ENCODE measurements at regions not wholly inside any gene's neighbourhood (a gene's known extent, or its start where the extent isn't known, plus 50 kb on each side); places are given as distances from the start of the nearest gene placed in this dataset.

DNA sequence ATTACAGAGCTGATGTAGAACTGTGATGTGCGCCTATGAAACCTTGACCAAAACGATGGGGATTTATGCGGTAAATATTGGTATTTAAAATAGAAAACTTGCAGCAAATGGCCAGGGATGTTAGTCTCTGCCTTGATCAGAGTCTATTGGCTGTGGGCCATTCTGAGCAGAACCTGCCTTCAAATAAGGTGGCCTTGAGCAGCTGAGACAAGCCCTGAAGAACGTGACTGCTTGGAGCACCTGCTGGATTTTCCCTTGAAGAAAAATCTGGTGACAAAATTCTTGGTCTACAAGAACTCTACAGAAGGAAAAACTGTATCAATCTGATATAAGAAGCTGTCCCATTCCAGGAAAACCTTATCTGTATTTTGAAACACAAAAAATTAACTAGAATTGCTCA, 820.1 kb upstream of the EPHA6 start:
- TF ChIP-seq, protein P1, sequence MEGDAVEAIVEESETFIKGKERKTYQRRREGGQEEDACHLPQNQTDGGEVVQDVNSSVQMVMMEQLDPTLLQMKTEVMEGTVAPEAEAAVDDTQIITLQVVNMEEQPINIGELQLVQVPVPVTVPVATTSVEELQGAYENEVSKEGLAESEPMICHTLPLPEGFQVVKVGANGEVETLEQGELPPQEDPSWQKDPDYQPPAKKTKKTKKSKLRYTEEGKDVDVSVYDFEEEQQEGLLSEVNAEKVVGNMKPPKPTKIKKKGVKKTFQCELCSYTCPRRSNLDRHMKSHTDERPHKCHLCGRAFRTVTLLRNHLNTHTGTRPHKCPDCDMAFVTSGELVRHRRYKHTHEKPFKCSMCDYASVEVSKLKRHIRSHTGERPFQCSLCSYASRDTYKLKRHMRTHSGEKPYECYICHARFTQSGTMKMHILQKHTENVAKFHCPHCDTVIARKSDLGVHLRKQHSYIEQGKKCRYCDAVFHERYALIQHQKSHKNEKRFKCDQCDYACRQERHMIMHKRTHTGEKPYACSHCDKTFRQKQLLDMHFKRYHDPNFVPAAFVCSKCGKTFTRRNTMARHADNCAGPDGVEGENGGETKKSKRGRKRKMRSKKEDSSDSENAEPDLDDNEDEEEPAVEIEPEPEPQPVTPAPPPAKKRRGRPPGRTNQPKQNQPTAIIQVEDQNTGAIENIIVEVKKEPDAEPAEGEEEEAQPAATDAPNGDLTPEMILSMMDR (IDR thresholded peaks at IDR 0.05) = no peak
- no peak for DNase-seq (ENCODE audit: low spot score)
- Histone ChIP-seq H3K4me1 (ENCODE audit: control insufficient read depth in 1 of 2, low read depth in 2 of 2) (no peaks in the 10 kb centered on the region), H3K27ac (no peak overlapping the region), H3K4me3 (no peak overlapping the region), H3K9me3 (no peaks in the 10 kb centered on the region), H3K27me3 (replicated peaks; ENCODE audit: insufficient read depth) (no peaks in the 10 kb centered on the region), H3K36me3 (no peaks in the 10 kb centered on the region)
- no peak for ATAC-seq (ENCODE audit: insufficient number of reproducible peaks, low FRiP score, low read depth)

DNA sequence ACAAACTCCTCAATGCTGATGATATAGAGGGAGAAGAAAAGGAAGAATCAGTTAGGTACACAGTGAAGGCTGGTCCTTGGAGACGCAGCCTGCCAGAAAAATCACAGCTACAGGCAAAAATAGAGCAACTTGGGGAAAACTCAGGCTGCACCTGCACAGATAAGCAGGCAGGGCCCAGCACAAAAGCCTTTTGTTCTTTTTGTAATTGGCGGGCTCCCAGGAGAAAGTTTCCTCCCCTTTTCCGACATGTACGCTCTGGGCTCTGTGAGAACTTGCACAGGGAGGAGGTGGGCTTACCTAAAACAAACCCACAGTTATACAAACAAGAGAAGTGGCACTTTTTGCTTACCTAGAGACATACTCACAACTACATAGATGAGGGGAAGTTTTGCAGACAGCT, 813.4 kb upstream of the EPHA6 start:
- DNase-seq (ENCODE audit: low spot score) = no peak
- Histone ChIP-seq H3K9me3 (no peaks in the 10 kb centered on the region), H3K4me3 (no peak overlapping the region), H3K36me3 (no peaks in the 10 kb centered on the region), H3K27ac (no peak overlapping the region), H3K27me3 (replicated peaks; ENCODE audit: insufficient read depth) (no peaks in the 10 kb centered on the region), H3K4me1 (ENCODE audit: control insufficient read depth in 1 of 2, low read depth in 2 of 2) (no peaks in the 10 kb centered on the region)
- TF ChIP-seq, protein P1 (IDR thresholded peaks at IDR 0.05) = no peak
- no peak for ATAC-seq (ENCODE audit: insufficient number of reproducible peaks, low FRiP score, low read depth)

DNA sequence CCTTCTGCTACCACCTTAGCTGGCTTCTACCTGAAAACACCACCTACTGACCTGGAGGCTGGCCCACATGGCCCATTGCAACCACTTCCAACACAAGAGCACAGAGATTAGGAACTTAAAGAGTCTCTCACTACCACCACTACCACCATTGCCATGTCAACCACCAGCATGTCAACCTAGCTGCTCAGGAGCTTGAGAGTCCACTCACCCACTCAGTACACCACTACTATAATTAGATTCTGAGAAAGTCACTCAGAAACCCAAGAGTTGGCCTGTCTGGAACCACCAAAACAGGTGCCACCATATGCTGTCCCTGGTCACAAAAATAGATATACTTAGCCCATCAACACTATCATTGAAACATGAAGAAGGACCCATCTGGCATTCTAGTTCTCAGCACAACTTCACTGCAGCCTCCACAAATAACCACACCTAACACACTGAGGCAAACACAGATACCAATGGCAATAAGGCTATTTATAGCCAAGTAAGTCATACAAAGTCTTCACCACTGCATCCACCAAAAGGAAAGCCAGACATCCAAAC, 806.7 kb upstream of the EPHA6 start:
- no peak for DNase-seq (ENCODE audit: low spot score)
- Histone ChIP-seq H3K4me1 (ENCODE audit: control insufficient read depth in 1 of 2, low read depth in 2 of 2) (no peaks in the 10 kb centered on the region), H3K36me3 (no peaks in the 10 kb centered on the region), H3K4me3 (no peak overlapping the region), H3K27me3 (replicated peaks; ENCODE audit: insufficient read depth) (no peaks in the 10 kb centered on the region), H3K27ac (no peak overlapping the region), H3K9me3 (no peaks in the 10 kb centered on the region)
- ATAC-seq (ENCODE audit: insufficient number of reproducible peaks, low FRiP score, low read depth) = no peak
- TF ChIP-seq, protein P1 (IDR thresholded peaks at IDR 0.05) = no peak

DNA sequence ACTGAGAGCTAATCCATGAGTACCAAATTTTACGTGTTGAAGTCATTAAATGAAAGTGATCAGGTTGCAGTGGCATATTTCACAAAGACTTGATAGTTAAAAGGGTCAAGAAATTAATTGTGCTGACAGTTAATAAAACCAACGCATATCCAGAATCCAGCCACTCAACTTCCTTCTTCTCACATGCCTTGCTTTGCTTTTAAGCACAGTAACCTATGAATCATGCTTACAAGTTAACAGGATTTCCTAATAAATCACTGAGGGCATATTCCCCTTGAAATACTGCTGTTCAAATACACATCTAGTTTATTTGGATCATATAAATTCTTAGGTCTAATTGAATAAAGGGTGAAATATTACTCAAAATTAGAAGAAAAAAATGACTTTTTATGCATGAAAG, 801.5 kb upstream of the EPHA6 start:
- H3K36me3 ChIP-seq = no peaks in the 10 kb centered on the region
- DNase-seq (ENCODE audit: low spot score) = no peak
- ATAC-seq (ENCODE audit: insufficient number of reproducible peaks, low FRiP score, low read depth) = no peak

DNA sequence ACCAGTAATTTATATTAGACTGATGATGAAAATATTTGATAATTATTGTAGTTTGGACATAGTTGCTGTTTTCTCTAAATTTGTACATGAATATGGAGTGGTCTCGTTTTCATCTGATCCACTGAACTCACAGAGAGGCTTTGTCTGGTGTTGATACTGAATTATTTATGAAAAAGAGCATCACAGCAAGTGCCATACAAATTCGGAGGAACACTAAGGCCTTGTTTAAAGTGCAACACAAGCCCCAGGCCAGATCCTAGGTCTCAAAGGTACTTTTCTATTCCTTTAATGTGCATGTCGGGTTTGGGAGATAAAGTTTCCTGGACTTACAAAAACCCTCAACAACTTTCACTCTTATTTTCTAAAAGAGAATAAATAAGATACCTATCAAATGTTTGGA, 796.8 kb upstream of the EPHA6 start:
- no peaks in the 10 kb centered on the region for H3K9me3 ChIP-seq
- no peaks in the 10 kb centered on the region for H3K36me3 ChIP-seq
- H3K27ac ChIP-seq = no peak overlapping the region
- TF ChIP-seq, protein P1 (IDR thresholded peaks at IDR 0.05) = no peak
- H3K4me1 ChIP-seq (ENCODE audit: control insufficient read depth in 1 of 2, low read depth in 2 of 2) = no peaks in the 10 kb centered on the region
- DNase-seq (ENCODE audit: low spot score) (no peak), ATAC-seq (ENCODE audit: insufficient number of reproducible peaks, low FRiP score, low read depth) (no peak)
- H3K27me3 ChIP-seq (replicated peaks; ENCODE audit: insufficient read depth) = no peaks in the 10 kb centered on the region
- H3K4me3 ChIP-seq = no peak overlapping the region

More for the DNA sequence above, 801.5 kb upstream of the EPHA6 start:
- H3K9me3 ChIP-seq = no peaks in the 10 kb centered on the region
- no peaks in the 10 kb centered on the region for H3K27me3 ChIP-seq (replicated peaks; ENCODE audit: insufficient read depth)
- no peak overlapping the region for H3K27ac ChIP-seq
- TF ChIP-seq, protein P1 (IDR thresholded peaks at IDR 0.05) = no peak
- no peaks in the 10 kb centered on the region for H3K4me1 ChIP-seq (ENCODE audit: control insufficient read depth in 1 of 2, low read depth in 2 of 2)
- H3K4me3 ChIP-seq = no peak overlapping the region
